Stimulated activated CD8-positive, alpha-beta memory T cell treated with anti-CD3 and anti-CD28 coated beads, Interleukin-15, amount 100 ng/mL, for 48 hours (primary cell): ENCODE measurements at regions not wholly inside any gene's neighbourhood (a gene's known extent, or its start where the extent isn't known, plus 50 kb on each side); places are given as distances from the start of the nearest gene placed in this dataset.
A peak's percentile ranks its signal among the peaks of the same experiment; 100 is the strongest.

ENCODE experiments used
- DNase-seq, 2 donors: peaks; one replicate each; pipeline ENCODE4 v3.0.0-alpha.2; 2020; ENCODE audit warnings: low read depth in 2 of 2

DNA sequence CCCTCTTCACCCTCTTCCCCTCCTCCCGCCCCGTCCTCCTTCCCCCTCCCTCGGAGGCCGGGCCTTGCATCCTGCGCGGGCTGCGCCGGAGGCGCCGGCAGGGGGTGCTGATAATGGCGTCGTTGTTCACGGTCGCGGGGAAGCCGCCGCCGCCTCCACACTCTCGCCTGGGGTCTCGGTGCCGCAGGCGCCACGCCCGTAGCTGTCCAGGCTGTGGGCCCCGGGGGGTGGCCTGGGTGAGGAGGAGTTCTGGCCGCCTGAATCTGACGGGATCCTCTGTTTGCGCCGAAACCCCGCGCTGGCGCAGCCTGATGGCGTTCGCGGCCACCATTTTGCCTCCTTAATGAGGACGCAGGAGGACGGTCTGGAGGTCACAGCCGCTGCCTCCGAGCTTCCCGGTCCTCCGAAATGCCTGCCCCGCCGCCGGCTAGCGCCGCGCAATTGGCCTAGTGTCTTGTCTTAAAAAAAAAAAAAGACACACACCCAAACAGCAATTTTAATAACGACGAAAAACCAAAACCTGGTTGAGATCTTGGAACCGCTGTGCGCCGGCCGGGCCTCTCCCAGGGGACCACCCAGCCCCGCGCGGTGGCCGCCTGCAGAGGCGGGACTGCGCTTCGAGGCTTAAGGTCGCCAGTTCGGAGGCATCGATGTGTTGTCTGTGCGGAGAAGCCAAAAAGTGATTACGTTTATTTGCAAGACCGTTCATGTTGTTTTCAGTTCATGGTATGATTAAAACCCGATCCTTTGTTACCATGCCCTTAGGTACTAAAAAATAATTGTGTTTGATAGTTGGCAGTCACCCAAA is 106.6 kb upstream of the HNRNPU start:
- DNase-seq, result peak; percentile 84 to 86

- DNase-seq, result peak; percentile 54 to 55
These were observed 105.9 kb upstream of the HNRNPU start for GRCh38 chr1:244970236-244970743.

DNA sequence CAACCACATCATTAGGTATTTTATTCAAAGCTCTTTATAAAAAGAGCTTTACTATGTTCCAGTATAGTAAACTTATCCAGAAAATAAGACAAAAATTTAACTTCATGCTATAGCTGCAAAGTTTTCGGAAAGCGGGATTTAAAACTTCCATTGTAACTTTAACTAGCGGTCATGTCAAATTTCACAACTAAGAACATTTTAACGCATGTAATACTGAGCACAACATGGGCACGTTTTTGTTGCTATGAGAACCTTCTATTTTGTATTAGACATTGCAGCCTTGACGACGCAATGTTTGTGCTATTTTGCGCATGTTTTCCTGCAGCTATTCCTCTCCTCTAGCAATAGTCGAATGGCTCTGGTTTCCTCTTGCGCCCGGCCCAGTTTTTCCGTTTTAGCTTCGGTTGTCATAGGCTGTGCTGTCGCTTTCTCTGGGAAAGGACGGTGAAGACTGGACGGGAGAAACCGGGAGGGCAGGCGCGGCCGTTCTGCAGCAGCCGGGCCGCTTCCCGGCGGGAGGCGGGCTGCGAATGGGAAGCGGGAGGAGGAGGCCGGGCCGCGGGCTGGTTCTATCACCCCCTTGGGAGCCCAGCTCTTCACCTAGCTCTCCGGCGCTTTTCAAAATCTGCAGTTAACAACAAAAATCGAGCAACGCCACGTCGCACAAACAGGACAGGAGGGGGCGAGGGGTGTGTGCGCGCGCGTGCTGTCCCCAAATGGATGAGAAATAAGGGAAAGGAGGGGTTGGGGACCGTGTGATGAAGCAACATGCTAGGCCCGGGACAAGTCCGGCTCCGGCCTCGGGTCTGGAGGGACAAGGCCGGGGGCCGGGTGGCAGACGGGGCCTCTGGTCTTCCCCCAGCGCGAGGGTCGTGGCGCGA is 105.3 kb upstream of the HNRNPU start:
- DNase-seq, result peak; percentile 20 to 30

- DNase-seq, result no peak
These were observed 104.5 kb upstream of the HNRNPU start for GRCh38 chr1:244968881-244969280.

DNA sequence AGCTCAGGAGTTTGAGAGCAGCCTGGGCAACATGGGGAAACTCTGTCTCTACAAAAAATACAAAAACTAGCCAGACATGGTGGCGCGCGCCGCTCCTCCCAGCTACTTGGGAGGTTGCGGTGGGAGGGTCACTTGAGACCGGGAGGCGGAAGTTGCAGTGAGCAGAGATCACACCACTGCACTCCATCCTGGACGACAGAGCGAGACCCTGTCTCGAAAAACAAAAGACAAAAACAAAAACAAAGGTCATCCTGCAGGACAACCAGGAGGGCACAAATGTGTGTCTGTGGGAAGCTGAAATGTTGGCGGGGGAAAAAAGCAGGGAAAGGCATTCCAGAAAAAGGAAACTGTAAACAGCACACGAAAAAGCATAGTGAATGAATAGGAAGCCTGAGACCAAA is 104.1 kb upstream of the HNRNPU start:
- no peak for DNase-seq

- DNase-seq, result no peak
These were observed 102.8 kb upstream of the HNRNPU start for GRCh38 chr1:244967159-244967558.

DNA sequence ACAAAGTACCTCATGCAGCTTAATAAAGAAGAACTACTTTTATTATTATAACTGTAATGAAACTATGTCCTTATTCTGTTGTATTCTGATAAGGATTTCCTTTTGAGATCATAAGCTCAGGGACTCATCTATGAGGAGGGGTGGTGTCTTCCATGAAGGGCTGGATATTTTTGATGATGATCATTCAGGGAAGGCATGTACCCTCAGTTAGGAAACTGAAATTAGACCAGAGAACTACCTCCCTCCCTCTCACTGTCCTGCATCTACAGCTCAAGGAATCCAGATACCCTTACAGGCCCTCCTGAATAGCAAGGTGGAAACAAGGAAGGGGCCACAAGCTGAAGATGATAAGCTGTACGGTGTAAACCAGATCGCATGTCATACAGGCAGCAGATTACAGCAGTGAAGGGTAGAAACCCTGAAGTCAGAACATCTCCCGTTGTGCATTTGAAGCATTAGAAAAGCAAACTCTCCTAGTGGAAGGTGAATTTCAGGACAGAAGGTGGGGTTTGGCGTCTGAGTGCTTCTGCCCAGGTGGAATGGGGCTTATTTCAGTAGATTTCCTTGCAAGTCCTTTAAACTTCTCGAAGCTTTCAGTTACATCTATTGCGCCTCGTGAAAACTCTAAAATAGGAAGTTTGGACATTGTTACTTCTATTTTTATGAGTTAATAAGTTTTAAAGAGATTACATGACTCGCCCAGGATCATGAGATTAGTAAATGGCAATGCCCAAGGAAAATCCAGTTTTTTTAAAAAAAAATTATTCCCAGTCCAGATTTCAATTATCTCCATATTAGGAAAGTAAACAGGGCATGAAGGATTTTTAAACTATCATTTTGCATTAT is 101.1 kb upstream of the HNRNPU start:
- no peak for DNase-seq

GRCh38 chr1:244964112-244964971 is 100.0 kb upstream of the HNRNPU start:
- DNase-seq, result peak in 1 of 2 donors; percentile 9

DNA sequence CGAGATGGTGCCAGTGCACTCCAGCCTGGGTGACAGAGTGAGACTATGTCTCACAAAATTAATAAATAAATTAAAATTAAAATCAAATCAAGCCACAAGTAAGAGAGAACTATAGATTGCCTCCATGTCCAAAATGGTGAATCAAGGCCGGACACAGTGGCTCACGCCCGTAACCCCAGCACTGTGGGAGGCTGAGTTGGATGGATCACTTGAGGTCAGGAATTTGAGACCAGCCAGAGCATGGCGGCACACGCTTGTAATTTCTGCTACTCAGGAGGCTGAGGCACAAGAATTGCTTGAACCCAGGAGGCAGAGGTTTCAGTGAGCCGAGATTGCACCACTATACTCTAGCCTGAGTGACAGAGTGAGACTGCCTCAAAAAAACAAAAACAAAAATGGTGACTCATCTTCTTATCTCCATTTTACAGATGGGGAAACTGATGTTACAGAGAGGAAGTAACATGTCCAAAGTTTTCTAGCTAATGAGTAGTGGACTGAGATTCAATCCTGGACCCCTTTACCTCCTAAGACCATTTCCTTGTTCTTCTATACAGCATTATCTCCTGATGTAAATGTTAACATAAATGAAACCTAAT is 99.0 kb upstream of the HNRNPU start:
- no peak for DNase-seq

DNA sequence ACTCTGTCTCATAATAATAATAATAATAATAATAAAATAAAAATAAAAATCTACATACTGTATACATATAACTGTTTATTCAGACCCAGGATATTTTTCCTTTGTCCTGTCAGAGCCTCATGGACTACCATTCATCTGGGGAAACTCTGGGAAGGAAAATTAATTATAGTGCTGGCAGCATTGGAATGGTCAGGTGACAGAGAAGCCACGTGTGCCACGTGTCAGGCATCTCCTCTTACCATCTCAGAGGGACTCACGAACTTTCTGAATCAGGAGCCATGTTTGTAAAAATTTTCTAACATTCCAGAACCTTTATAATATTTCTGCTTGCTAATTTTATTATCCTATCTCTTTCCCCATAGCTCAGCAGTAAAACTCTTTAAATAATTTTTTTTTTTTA is 97.8 kb upstream of the HNRNPU start:
- DNase-seq, result no peak

- no peak for DNase-seq
These were observed 96.6 kb upstream of the HNRNPU start for GRCh38 chr1:244960904-244961303.

- DNase-seq, result no peak
These were observed 94.2 kb upstream of the HNRNPU start for GRCh38 chr1:244958593-244958992.

GRCh38 chr1:244957525-244957924 is 93.2 kb upstream of the HNRNPU start:
- DNase-seq, result no peak

DNA sequence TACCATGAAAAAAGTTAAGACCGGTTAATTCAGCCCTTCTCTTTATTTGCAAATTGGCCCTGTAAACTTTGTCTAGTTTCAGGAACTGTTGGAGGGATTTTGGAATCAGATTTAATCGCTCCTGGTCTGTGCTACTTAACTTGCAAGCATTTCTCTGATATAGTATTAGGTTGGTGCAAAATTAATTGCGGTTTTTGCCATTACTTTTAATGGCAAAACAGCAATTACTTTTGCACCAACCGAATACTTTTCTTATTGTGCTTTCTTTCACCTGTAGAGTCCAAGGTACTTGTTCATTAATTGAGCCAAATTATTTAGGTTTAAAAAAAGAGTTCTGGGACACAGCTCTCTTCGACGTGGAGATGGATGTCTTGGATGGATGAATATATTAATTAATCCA is 92.8 kb upstream of the HNRNPU start:
- DNase-seq, result no peak

GRCh38 chr1:244955661-244956060 is 91.3 kb upstream of the HNRNPU start:
- DNase-seq, result no peak

GRCh38 chr1:244954359-244954758 is 90.0 kb upstream of the HNRNPU start:
- DNase-seq, result no peak

DNA sequence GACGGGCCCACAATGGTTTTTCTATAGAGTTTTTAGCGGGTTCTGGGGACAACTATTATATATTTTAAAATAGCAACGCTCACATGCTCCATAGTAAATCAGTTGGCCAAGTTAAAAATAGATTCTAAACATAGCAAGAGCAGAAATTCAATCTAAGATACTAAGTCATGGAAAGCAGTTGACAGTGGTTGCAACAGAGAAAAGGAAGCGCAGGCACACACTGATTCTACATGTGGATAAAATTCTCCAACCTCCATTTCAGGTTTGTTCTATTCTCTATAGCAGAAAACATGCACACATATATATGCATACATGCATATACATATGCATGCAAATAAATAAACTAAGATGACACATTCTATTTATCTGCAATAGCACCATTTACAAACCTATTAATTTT is 89.6 kb upstream of the HNRNPU start:
- no peak for DNase-seq

- no peak for DNase-seq
These were observed 88.6 kb upstream of the HNRNPU start for GRCh38 chr1:244952940-244953339.

DNA sequence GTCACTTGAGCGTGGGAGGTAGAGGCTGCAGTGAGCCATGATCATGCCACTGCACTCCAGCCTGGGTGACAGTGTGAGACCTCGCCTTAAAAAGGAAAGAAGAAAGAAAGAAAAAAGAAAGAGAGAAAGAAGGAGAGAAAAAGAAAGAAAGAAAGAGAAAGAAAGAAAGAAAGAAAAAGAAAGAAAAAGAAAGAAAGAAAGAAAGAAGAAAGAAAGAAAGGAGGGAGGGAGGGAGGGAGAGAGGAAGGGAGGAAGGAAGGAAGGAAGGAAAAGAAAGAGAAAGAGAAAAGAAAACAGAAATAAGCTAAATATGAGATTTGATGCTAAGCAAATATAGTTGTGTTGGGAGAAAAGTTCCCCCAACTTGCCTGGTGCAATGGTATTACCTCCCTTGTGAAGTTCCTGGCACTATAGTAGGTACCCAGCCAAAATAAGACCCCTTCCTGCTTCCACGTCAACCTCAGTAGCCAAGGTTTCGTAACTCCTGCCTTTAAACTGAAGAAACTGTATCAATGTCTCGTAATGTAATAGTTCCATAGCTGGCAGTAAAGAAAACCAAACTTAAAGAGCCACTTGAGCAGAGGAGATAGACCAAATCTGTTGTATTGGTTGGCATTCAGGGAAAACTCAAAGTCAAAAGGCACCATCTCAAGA is 88.1 kb upstream of the HNRNPU start:
- DNase-seq, result no peak

DNA sequence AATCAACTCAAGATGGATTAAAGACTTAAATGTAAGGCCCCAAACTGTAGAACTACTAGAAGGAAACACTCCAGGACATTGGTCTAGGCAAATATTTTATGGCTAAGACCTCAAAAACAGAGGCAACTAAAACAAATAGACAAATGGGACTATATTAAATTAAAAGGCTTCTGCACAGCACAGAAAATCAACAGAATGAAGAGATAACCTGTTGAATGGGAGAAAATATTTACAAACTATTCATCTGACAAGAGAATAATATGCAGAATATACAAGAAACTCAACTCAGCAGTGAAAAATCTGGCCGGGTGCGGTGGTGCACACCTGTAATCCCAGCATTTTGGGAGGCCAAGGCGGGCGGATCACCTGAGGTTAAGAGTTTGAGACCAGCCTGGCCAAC is 84.1 kb upstream of the HNRNPU start:
- DNase-seq, result no peak
